Epithelial cell of prostate (primary cell): ENCODE measurements at regions not wholly inside any gene's neighbourhood (a gene's known extent, or its start where the extent isn't known, plus 50 kb on each side); places are given as distances from the start of the nearest gene placed in this dataset.

Experiments
- DNase-seq: peaks from one replicate; pipeline ENCODE4 v3.0.0-alpha.2; 2011; ENCODE audit warnings: low read depth, low spot score
- H3K27ac ChIP-seq: fragments of 450-650 bp; 2 replicates; pipeline ENCODE4 v1.5.1; 2017; ENCODE audit warnings: mild to moderate bottlenecking

- DNase-seq: no peak
These were observed 175.4 kb downstream of the SEC16B start for GRCh38 chr1:177794376-177794991.

GRCh38 chr1:177793900-177794299 is 176.0 kb downstream of the SEC16B start:
- H3K27ac ChIP-seq: no peak overlapping the region
- DNase-seq: no peak

More at GRCh38 chr1:177794376-177794991, 175.4 kb downstream of the SEC16B start:
- H3K27ac ChIP-seq: no peak overlapping the region

- H3K27ac ChIP-seq: no peak overlapping the region
- no peak for DNase-seq
These were observed 179.3 kb downstream of the SEC16B start for GRCh38 chr1:177790566-177790965.

- no peak for DNase-seq
- H3K27ac ChIP-seq: no peak overlapping the region
These were observed 179.9 kb downstream of the SEC16B start for GRCh38 chr1:177789956-177790355.

- no peak for DNase-seq
These were observed 183.6 kb downstream of the SEC16B start for GRCh38 chr1:177786176-177786745.

GRCh38 chr1:177784936-177785335 is 184.9 kb downstream of the SEC16B start:
- no peak overlapping the region for H3K27ac ChIP-seq
- no peak for DNase-seq

More at GRCh38 chr1:177786176-177786745, 183.6 kb downstream of the SEC16B start:
- H3K27ac ChIP-seq: no peak overlapping the region

GRCh38 chr1:177784409-177784808 is 185.4 kb downstream of the SEC16B start:
- DNase-seq: no peak
- H3K27ac ChIP-seq: no peak overlapping the region

GRCh38 chr1:177783051-177783450 is 186.8 kb downstream of the SEC16B start:
- no peak overlapping the region for H3K27ac ChIP-seq
- DNase-seq: no peak

- peak; percentile 20 for DNase-seq
- no peak overlapping the region for H3K27ac ChIP-seq
These were observed 189.7 kb downstream of the SEC16B start for GRCh38 chr1:177780096-177780700.

- H3K27ac ChIP-seq: no peak overlapping the region
- DNase-seq: no peak
These were observed 190.5 kb downstream of the SEC16B start for GRCh38 chr1:177779166-177779965.

- no peak overlapping the region for H3K27ac ChIP-seq
These were observed 193.9 kb downstream of the SEC16B start for GRCh38 chr1:177775924-177776323.

GRCh38 chr1:177772386-177772960 is 197.4 kb downstream of the SEC16B start:
- H3K27ac ChIP-seq: no peak overlapping the region
- no peak for DNase-seq

More at GRCh38 chr1:177775924-177776323, 193.9 kb downstream of the SEC16B start:
- no peak for DNase-seq

- DNase-seq: no peak
- H3K27ac ChIP-seq: no peak overlapping the region
These were observed 198.2 kb downstream of the SEC16B start for GRCh38 chr1:177771688-177772087.

- DNase-seq: no peak
- no peak overlapping the region for H3K27ac ChIP-seq
These were observed 199.8 kb downstream of the SEC16B start for GRCh38 chr1:177770096-177770495.

- no peak overlapping the region for H3K27ac ChIP-seq
- no peak for DNase-seq
These were observed 213.9 kb downstream of the SEC16B start for GRCh38 chr1:177755851-177756560.

- no peak for DNase-seq
- no peak overlapping the region for H3K27ac ChIP-seq
These were observed 215.3 kb downstream of the SEC16B start for GRCh38 chr1:177754603-177755002.

GRCh38 chr1:177753655-177754054 is 216.2 kb downstream of the SEC16B start:
- DNase-seq: no peak
- H3K27ac ChIP-seq: no peak overlapping the region

- DNase-seq: no peak
- H3K27ac ChIP-seq: no peak overlapping the region
These were observed 221.6 kb downstream of the SEC16B start for GRCh38 chr1:177748080-177748801.

- no peak for DNase-seq
- no peak overlapping the region for H3K27ac ChIP-seq
These were observed 223.7 kb downstream of the SEC16B start for GRCh38 chr1:177746155-177746554.
